Lung microvascular endothelial cell (primary cell): ENCODE measurements at regions not wholly inside any gene's neighbourhood (a gene's known extent, or its start where the extent isn't known, plus 50 kb on each side); places are given as distances from the start of the nearest gene placed in this dataset.
A peak's percentile ranks its signal among the peaks of the same experiment; 100 is the strongest.
"Not testable (repeated sequence)": the region's sequence is repeated elsewhere in the genome, so short reads cannot be mapped to it uniquely, and the experiment has no call there.

ENCODE experiments used
- DNase-seq, 2 donors: peaks; one replicate each; pipeline versions ENCODE4 v3.0.0 to v3.0.0-alpha.2; 2010; ENCODE audit warnings: low read depth in 2 of 2

- DNase-seq: no peak
These were observed 215.6 kb downstream of the DHX15 start for GRCh38 chr4:24368801-24369200.

DNA sequence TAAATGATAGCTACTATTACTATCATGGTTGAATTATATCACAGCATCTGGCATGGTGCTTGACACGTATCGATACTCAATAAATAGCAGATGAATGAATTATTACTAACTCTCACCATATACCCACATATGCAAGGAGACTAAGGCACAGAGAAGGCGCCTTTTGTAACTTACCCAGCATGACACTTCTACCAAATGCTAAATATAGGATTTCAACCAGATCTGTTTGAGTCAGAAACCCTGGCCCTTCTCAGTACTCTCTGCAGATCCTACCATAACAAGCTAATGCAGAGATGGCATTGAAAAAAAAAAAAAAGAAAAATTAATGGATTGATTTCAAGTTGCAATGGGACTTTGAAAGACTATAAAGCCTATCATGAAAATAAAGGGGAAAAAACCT, 219.5 kb downstream of the DHX15 start:
- DNase-seq: no peak

- DNase-seq: no peak
These were observed 220.1 kb downstream of the DHX15 start for GRCh38 chr4:24364249-24364648.

- DNase-seq: no peak
These were observed 220.6 kb downstream of the DHX15 start for GRCh38 chr4:24363751-24364150.

DNA sequence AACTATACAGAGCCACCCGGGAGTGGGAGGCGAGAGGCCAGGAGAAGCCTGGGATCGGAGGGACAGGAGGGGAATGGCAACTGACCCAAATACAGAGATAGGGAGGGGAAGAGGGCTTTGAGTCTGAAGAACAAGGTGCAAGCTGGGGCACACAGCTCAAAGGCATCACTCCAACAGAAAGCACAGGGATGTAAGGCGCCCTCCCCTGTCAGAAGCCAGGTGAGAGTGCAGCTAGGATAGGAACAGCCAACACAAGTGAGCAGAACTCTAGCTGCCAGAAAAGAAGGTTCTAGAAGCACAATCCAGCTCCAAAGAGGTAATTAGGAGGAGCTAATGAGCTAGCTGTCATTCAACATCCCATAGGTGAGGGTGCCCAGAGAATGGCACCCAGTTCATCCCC, 232.2 kb downstream of the DHX15 start:
- DNase-seq: no peak

DNA sequence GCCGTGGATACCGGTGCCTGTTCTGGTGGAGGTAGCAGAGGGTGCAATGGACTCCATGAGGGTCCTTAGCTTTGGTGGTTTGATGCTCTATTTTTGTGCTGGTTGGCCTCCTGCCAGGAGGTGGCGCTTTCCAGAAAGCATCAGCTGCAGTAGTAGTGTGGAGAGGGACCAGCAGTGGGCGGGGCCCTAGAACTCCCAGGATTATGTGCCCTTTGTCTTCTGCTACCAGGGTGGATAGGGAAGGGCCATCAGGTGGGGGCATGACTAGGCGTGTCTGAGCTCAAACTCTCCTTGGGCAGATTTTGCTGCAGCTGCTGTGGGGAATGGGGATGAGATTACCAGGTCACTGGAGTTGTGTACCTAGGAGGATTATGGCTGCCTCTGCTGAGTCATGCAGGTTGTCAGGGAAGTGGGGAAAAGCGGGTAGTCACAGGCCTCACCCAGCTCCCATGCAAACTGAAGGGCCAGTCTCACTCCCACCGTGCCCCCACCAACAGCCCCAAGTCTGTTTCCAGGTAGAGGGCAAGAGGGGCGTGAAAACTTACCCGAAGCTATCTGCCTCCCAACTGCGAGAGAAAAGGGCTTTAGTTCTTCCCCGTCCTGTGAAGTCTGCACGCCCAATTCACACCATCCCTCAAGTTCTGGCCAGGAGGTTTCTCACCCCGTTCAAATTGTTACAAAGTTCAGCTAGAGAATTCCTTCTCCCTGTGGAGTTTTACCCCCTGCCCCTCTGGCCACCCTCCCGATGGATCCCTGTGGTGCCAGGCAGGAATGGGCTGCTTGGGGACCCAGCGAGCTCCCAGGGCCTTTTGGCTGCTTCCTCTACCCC, 235.0 kb downstream of the DHX15 start:
- not testable (repeated sequence) for DNase-seq

GRCh38 chr4:24339260-24339659, 245.1 kb downstream of the DHX15 start:
- DNase-seq: no peak

- no peak for DNase-seq
These were observed 246.7 kb downstream of the DHX15 start for GRCh38 chr4:24337451-24338190.

DNA sequence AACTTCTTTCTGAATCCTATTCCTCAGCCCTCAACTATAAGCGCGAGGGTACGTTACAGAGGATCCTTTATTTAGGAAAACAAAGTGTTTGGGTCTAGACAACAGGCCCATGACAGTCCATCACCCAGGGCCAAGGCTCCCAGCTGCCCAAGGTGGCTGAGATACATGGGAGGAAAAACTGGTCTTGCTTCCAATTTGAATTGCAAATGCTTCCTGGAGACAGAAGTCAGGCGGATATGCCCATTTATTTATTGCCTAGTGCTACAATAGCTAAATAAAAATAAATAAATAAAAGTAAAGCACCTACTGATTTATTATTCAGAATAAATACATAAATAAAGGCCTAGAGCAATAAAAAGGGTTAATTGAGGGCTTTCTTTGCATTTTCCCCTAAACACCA, 248.7 kb downstream of the DHX15 start:
- no peak for DNase-seq

GRCh38 chr4:24334906-24335305, 249.4 kb downstream of the DHX15 start:
- no peak for DNase-seq

- DNase-seq: no peak
These were observed 253.8 kb downstream of the DHX15 start for GRCh38 chr4:24330573-24330972.

- DNase-seq: no peak
These were observed 254.2 kb downstream of the DHX15 start for GRCh38 chr4:24330172-24330571.

GRCh38 chr4:24328711-24329110, 255.6 kb downstream of the DHX15 start:
- DNase-seq: no peak

DNA sequence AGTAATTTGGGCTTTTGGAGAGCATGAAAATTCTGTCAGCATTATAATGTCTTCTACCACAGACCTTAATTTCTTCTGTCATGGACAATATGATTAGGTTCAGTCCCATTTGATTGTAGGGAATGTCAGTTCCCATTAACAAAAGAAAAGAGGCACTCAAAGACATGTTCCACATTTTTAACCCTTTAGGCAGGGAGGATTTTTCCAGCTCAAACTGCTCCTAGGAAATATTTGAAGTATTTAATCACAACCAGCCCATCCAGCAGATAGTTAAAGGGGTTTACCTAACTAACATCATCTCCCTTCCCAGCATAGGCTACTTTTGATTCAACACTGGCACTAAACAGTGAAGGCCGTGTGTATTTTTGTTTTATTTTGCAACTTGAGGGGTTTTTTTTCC, 256.0 kb downstream of the DHX15 start:
- DNase-seq: no peak

DNA sequence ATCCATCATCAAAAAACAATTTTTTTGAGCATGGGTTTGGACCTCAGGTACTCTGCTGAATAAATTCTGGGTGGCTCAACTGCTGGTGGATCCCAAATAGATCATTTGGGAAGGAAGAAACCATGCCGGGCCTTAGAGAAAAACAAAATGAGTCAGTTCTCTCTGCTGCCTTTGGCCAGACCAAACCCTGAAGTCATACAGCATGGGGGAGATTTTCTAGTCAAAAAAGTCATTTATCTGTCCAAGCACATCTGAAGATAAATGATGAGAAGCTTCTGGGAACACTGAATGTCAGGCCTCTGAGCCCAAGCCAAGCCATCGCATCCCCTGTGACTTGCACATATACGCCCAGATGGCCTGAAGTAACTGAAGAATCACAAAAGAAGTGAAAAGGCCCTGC, 261.4 kb downstream of the DHX15 start:
- DNase-seq: no peak

DNA sequence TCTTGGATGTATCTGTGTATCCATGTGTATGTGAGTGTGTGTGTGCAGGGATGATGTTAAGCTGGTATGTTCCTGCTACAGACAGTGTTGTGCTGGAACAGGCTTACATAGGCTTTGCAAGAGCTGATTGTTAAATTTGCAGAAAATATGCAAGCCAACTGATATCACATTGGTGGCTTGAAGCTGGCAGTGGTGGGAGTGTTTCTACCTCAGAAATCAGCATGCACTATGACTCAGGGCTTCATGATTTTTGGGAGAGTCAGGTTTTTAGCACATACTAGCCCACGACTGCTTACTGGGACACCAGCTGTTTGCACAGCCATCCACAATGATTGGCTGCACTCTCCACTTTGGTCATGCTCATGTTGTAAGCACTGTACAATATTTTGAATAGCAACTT, 261.8 kb downstream of the DHX15 start:
- DNase-seq: no peak

DNA sequence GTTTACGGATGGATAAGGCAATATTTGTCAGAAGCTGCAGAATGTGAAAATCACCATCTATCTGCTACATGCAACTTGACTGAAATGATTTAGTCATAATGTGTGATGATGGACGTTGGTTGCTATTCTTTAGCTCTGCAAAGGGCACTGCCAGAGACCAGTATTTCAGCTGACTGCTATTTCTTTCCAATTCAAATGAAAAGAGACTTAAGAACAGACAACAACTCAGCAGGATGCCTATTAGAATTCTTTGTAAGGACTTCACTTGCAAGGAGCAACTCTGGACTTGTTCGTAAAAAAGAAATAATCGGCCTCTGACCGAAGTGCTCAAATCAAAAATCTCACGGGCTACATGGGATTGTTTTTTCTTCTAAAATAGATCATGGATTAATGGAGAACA, 262.7 kb downstream of the DHX15 start:
- no peak for DNase-seq

- peak in 1 of 2 donors; percentile 4 for DNase-seq
These were observed 263.2 kb downstream of the DHX15 start for GRCh38 chr4:24321131-24321530.

DNA sequence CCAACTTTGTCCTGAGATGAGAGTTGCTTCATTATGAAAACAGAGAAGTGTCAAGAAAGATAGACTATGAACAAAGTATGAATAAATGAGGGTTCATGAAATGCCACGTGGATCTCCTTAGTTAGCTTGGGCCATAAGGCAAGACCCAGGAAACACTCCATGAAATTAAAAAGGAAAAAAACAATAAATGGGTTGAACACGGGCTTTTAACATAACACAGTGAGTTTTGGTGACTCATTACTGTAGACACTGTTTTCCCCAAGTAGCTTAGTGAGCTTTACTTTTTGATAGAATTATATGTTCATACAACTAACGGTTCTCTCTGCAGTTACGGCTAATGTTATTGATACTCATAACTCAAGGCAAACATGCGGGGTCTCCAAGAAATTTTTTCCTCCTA, 265.0 kb downstream of the DHX15 start:
- DNase-seq: no peak

- DNase-seq: no peak
These were observed 269.3 kb downstream of the DHX15 start for GRCh38 chr4:24315056-24315455.

DNA sequence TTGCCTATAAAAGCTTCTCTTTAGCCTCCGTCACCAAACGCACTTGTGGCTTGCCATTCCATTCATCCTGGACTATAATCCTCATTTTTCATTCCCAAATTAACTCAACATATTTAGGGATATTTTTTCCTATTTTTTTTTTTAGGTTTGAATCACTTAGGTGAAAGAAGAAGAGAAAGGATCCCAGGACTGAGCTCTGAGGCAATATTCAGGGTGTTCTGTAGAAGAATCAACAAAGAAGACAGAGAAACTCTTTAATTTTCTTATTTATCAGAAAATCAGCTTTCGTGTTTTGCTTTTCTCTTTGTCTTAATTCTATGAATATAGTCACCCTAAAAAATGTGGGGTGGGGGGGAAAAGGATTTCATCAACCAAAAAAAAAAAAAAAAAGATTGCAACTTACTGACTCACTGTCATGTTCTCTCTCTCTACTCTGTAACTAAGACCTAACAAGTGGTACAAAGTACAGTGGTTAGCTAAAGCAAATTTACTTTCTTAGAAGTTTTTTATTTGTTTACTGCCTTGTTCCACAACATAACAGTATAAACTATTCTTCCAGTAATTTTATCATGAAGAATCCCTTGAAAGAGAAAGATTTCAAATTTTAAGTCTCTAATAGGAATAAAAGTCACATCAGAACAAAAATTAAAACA, 272.0 kb downstream of the DHX15 start:
- DNase-seq: no peak

GRCh38 chr4:24303926-24304325, 280.4 kb downstream of the DHX15 start:
- DNase-seq: no peak

DNA sequence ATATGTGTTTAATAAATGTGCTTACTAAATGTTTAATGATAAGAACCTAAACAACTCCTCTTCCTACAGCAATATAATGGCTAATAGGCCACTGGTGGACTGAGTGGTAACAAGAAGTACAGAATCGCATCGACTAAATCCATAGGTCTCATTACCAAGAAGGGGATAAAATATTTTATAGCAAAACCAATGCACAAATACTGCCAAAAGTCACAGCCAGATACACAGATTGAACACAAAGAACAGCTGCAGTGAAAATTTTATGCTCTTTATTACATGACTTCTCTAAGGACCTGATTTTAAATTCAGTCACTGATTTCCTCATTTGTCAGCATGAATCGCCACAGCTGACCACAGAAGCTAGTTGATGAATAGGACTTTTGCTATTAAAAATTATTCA, 285.4 kb downstream of the DHX15 start:
- no peak for DNase-seq
